Suprapubic skin (tissue), 4 donors: ENCODE measurements at regions not wholly inside any gene's neighbourhood (a gene's known extent, or its start where the extent isn't known, plus 50 kb on each side); places are given as distances from the start of the nearest gene placed in this dataset.
"Not testable (repeated sequence)": the region's sequence is repeated elsewhere in the genome, so short reads cannot be mapped to it uniquely, and the experiment has no call there.

Experiments used
- DNase-seq, 2 donors: peaks; one replicate each; pipeline ENCODE4 v3.0.0-alpha.2; 2019; ENCODE audit warnings: low spot score in 2 of 2
- H3K27ac ChIP-seq: fragments of 200-600 bp; sonication (generic); one replicate; pipeline ENCODE4 v1.5.1; 2019
- H3K27me3 ChIP-seq: fragments of 200-600 bp; sonication (generic); one replicate; pipeline ENCODE4 v1.5.1; 2019
- H3K36me3 ChIP-seq: fragments of 200-600 bp; sonication (generic); one replicate; pipeline ENCODE4 v1.5.1; 2019
- H3K4me1 ChIP-seq: fragments of 200-600 bp; sonication (generic); one replicate; pipeline ENCODE4 v1.5.1; 2019
- H3K4me3 ChIP-seq: fragments of 200-600 bp; sonication (generic); one replicate; pipeline ENCODE4 v1.5.1; 2019; ENCODE audit warnings: mild to moderate bottlenecking
- H3K9me3 ChIP-seq: fragments of 200-600 bp; sonication (generic); one replicate; pipeline ENCODE4 v1.5.1; 2019
- CTCF ChIP-seq, 2 donors: fragments of 200-600 bp in 1 of 2; fragments of 450-650 bp in 1 of 2; sonication (generic) in 1 of 2; IDR thresholded peaks; one replicate each; pipeline ENCODE4 v1.5.1; 2016 to 2019; ENCODE audit warnings: antibody characterized with exemption in 2 of 2, mild to moderate bottlenecking in 1 of 2, moderate library complexity in 1 of 2
- EP300 ChIP-seq: sonication (generic); formaldehyde crosslinking; IDR thresholded peaks from one replicate; pipeline ENCODE4 v1.6.1; 2017; ENCODE audit warnings: antibody characterized with exemption
- POLR2A ChIP-seq, 2 donors: fragments of 450-650 bp; IDR thresholded peaks; one replicate each; pipeline ENCODE4 v1.6.1; 2017; ENCODE audit warnings: antibody characterized with exemption in 2 of 2, mild to moderate bottlenecking in 2 of 2, moderate library complexity in 2 of 2
- POLR2AphosphoS5 ChIP-seq, 3 donors: sonication (generic); formaldehyde crosslinking; IDR thresholded peaks; one replicate each; pipeline ENCODE4 v1.6.1; 2017; ENCODE audit warnings: antibody characterized with exemption in 3 of 3
- WGBS: methylation state at CpG from one replicate; pipeline ENCODE4 v1.1.5; 2018; 5-methylcytosine and 5-hydroxymethylcytosine counted together

- no peak for DNase-seq
- Histone ChIP-seq H3K27ac (no peak overlapping the region), H3K36me3 (no peaks in the 10 kb centered on the region), H3K4me1 (no peaks in the 10 kb centered on the region), H3K9me3 (no peaks in the 10 kb centered on the region), H3K4me3 (no peak overlapping the region), H3K27me3 (peaks cover 5% of the 10 kb centered on the region)
- no peak for TF ChIP-seq POLR2AphosphoS5 (IDR thresholded peaks at IDR 0.05)
- TF ChIP-seq EP300: no peak
- 64% methylated on average over 12 of the region's 12 CpGs for WGBS
Observed at GRCh38 chr11:64428693-64429092, 69.7 kb downstream of the RPS6KA4 start.

GRCh38 chr11:64429970-64430369 is 71.0 kb downstream of the RPS6KA4 start:
- 86% methylated on average over 12 of the region's 12 CpGs for WGBS
- H3K27me3 ChIP-seq: peaks cover 5% of the 10 kb centered on the region
- no peak for DNase-seq
- H3K27ac ChIP-seq: no peak overlapping the region
- H3K4me1 ChIP-seq: no peaks in the 10 kb centered on the region
- TF ChIP-seq CTCF (IDR thresholded peaks at IDR 0.05): no peak
- no peak for TF ChIP-seq POLR2A (IDR thresholded peaks at IDR 0.05)
- no peak for TF ChIP-seq EP300
- no peak for TF ChIP-seq POLR2AphosphoS5 (IDR thresholded peaks at IDR 0.05)
- no peaks in the 10 kb centered on the region for H3K36me3 ChIP-seq
- H3K9me3 ChIP-seq: no peaks in the 10 kb centered on the region
- no peak overlapping the region for H3K4me3 ChIP-seq

DNA sequence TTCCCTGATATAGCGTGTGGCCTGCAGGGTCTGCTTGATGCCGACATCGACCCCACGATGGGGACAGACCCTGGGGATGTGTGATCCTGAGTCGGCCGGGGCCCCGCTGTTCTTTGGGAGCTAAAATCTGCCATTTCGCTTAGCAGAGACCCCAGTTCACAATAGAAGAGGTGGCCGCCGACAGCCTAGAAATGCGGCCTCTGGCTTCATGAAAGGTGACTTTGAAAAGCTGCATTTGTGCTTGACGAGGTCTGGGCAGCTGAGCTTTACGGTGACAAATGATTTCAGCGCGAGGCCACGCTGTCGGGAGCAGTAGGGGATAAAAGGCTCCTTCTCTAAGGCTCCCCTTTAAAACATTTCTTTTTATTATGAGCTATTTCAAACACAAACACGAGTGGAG is 71.7 kb downstream of the RPS6KA4 start:
- Histone ChIP-seq H3K4me1 (no peaks in the 10 kb centered on the region), H3K27ac (no peak overlapping the region), H3K4me3 (no peak overlapping the region), H3K36me3 (no peaks in the 10 kb centered on the region), H3K9me3 (no peaks in the 10 kb centered on the region), H3K27me3 (peaks cover 5% of the 10 kb centered on the region)
- WGBS: 80% methylated on average over 18 of the region's 18 CpGs
- no peak for TF ChIP-seq POLR2A (IDR thresholded peaks at IDR 0.05)
- no peak for TF ChIP-seq EP300
- TF ChIP-seq POLR2AphosphoS5 (IDR thresholded peaks at IDR 0.05): no peak
- no peak for DNase-seq

DNA sequence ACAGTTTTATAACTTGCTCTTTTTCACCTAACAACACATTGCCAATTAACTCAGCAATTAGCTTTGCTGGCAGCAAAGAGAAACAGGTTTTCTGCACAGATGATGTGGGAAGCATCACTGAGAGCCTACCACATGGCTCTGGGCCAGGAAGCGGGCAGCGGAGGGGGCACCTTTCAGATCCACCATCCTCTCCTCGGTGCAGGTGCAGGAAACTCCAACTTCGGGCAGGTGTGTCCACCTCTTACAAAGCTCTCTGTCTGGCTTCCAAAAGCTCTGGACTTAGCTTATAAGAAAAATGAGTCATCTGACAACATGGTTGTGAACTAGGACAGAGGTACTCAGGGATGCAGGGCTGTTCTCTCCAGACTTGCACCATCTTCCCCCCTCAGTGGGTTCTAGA is 77.0 kb downstream of the RPS6KA4 start:
- no peak overlapping the region for H3K4me3 ChIP-seq
- no peaks in the 10 kb centered on the region for H3K36me3 ChIP-seq
- no peak for DNase-seq
- TF ChIP-seq EP300: no peak
- TF ChIP-seq POLR2A (IDR thresholded peaks at IDR 0.05): no peak
- TF ChIP-seq POLR2AphosphoS5 (IDR thresholded peaks at IDR 0.05): no peak
- no peak for TF ChIP-seq CTCF (IDR thresholded peaks at IDR 0.05)
- WGBS: 47% methylated on average over 4 of the region's 4 CpGs
- H3K4me1 ChIP-seq: no peaks in the 10 kb centered on the region
- no peaks in the 10 kb centered on the region for H3K9me3 ChIP-seq
- H3K27ac ChIP-seq: no peak overlapping the region
- H3K27me3 ChIP-seq: peaks cover 25% of the 10 kb centered on the region

DNA sequence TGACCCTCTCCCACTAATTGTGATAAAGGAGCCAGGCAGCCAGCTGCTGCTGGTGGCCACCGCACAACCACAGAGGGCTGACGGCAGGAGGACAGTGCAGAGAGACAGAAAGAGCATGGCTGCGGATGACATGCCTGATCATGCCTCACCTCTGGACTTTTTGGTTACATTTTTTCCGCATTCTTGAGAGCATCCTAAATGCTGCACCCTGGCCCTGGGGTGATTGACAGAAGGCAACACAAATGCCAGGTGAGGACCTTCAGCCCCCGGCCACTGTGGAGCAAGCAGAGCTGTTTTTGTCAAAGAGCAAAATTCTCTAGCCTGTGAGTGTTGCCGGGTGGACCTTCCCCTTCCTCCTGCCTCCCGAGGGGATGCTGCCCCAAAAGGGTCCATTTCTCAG is 78.5 kb downstream of the RPS6KA4 start:
- TF ChIP-seq CTCF (IDR thresholded peaks at IDR 0.05) (no peak), EP300 (no peak), POLR2A (IDR thresholded peaks at IDR 0.05) (no peak), POLR2AphosphoS5 (IDR thresholded peaks at IDR 0.05) (no peak)
- H3K4me1 ChIP-seq: no peaks in the 10 kb centered on the region
- no peak overlapping the region for H3K4me3 ChIP-seq
- H3K36me3 ChIP-seq: no peaks in the 10 kb centered on the region
- no peak overlapping the region for H3K27ac ChIP-seq
- no peak for DNase-seq
- H3K9me3 ChIP-seq: no peaks in the 10 kb centered on the region
- peaks cover 25% of the 10 kb centered on the region for H3K27me3 ChIP-seq
- 39% methylated on average over 7 of the region's 7 CpGs for WGBS

GRCh38 chr11:64438986-64439771 is 80.2 kb downstream of the RPS6KA4 start:
- H3K9me3 ChIP-seq: no peaks in the 10 kb centered on the region
- H3K27me3 ChIP-seq: peaks cover 25% of the 10 kb centered on the region
- no peaks in the 10 kb centered on the region for H3K36me3 ChIP-seq
- H3K4me3 ChIP-seq: no peak overlapping the region
- TF ChIP-seq POLR2AphosphoS5 (IDR thresholded peaks at IDR 0.05) (no peak), CTCF (IDR thresholded peaks at IDR 0.05) (no peak), POLR2A (IDR thresholded peaks at IDR 0.05) (no peak), EP300 (no peak)
- H3K27ac ChIP-seq: no peak overlapping the region
- DNase-seq: no peak
- 31% methylated on average over 18 of the region's 22 CpGs for WGBS
- no peaks in the 10 kb centered on the region for H3K4me1 ChIP-seq

DNA sequence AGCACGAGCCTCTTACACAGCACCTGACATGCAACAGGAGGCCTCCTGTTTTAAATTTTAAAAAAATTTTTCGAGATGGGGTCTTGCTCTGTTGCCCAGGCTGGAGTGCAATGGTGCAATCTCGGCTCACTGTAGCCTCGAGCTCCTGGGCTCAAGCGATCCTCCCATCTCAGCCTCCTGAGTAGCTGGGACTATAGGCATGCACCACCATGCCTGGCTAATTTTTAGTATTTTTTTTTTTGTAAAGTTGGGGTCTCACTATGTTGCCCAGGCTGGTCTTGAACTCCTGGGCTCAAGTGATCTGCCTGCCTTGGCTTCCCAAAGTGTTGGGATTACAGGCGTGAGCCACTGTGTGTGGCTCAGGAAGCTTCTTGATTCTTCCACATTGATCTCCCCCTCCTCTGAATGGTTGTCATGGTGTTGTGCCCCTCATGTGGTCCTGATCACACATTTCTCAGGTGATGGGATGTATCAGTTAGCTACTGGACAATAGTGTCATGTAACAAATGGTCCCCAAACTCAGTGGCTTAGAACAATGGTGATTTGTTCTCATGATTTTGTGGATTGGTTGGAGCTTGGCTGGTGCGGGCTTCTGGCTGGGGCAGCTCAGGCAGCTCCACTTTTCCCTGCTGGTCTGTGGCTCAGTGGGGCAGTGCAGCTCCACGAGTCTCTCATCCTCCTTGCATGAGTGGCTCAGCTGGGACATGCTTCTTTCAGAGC is 81.0 kb downstream of the RPS6KA4 start:
- H3K36me3 ChIP-seq, H3K27ac ChIP-seq, H3K4me1 ChIP-seq, H3K4me3 ChIP-seq, DNase-seq, H3K9me3 ChIP-seq: not testable (repeated sequence)
- WGBS: 91% methylated on average over 8 of the region's 8 CpGs
- peaks cover 25% of the 10 kb centered on the region for H3K27me3 ChIP-seq
